H7 (cell line): ENCODE measurements at regions not wholly inside any gene's neighbourhood (a gene's known extent, or its start where the extent isn't known, plus 50 kb on each side); places are given as distances from the start of the nearest gene placed in this dataset.
"Not testable (repeated sequence)": the region's sequence is repeated elsewhere in the genome, so short reads cannot be mapped to it uniquely, and the experiment has no call there.

Source experiments
- DNase-seq: peaks from one replicate; pipeline ENCODE4 v3.0.0; 2012
- H3K27me3 ChIP-seq: 2 replicates; pipeline ENCODE4 v1.6.0; 2011; ENCODE audit warnings: mild to moderate bottlenecking, low read length; ENCODE audit not compliant: control insufficient read depth, insufficient read depth
- H3K36me3 ChIP-seq: replicated peaks from 2 replicates; pipeline ENCODE4 v1.5.1; 2011; ENCODE audit warnings: low read length; ENCODE audit not compliant: control insufficient read depth, insufficient read depth
- H3K4me3 ChIP-seq: 2 replicates; pipeline ENCODE4 v1.5.1; 2011; ENCODE audit warnings: low read depth, mild to moderate bottlenecking, control low read depth, low read length, moderate library complexity; ENCODE audit not compliant: insufficient read depth

DNA sequence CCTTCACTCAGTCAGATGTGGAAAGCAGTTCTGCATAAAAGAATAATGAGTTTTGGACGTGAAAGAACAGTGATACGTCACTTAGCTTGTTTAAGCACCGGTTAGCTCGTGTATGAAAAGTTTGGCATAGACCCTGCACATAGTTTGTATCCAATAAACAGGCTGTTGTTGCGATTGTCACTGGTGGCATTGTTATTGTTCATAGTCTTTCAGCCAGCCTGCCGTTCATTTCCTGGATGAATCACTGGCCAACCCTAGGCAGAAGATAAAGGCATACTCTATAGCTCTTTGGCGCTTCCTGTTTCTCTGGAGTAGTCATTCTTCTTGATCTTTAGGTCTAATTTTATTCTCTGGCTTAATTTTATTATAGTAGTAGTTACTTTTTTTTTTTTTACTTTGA lies 57.8 kb upstream of the ANKRD30A start:
- H3K36me3 ChIP-seq: no peaks in the 10 kb centered on the region
- no peaks in the 10 kb centered on the region for H3K27me3 ChIP-seq
- DNase-seq: no peak
- H3K4me3 ChIP-seq: no peak overlapping the region

DNA sequence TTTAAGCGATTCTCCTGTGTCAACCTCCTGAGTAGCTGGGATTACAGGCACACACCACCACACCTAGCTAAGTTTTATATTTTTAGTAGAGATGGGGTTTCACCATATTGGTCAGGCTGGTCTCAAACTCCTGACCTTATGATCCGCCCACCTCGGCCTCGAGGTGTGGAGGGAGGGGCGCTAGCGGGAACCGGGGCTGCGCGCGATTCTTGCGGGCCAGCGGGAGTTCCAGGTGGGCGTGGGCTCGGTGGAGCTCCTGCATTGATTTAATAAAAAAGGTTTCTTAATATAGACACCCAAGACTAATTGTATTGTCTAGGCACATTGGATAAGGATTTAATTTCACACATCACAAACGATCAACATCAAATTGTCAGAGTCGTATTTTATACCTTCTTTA lies 63.1 kb upstream of the ANKRD30A start:
- not testable (repeated sequence) for H3K27me3 ChIP-seq, H3K36me3 ChIP-seq, H3K4me3 ChIP-seq, DNase-seq

DNA sequence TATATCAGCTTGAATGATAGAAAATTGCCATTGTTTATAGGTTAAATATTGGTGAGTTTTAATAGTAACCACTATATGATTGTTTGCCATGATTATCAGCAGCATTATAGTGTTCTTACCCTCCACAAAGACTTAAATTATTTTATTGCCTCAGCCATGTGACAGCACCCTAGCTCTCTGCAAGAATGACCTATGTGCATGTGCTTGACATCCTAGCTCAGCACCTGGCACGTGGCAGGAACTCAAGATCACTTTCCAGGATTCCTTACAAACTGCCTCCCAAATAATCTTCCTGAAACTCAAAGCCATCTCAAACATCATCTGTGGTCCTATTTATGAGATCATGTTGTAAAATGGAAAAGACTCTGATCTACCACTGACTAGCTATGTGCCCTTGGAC lies 68.1 kb upstream of the ANKRD30A start:
- no peak overlapping the region for H3K4me3 ChIP-seq
- no peaks in the 10 kb centered on the region for H3K36me3 ChIP-seq
- no peaks in the 10 kb centered on the region for H3K27me3 ChIP-seq
- DNase-seq: no peak

DNA sequence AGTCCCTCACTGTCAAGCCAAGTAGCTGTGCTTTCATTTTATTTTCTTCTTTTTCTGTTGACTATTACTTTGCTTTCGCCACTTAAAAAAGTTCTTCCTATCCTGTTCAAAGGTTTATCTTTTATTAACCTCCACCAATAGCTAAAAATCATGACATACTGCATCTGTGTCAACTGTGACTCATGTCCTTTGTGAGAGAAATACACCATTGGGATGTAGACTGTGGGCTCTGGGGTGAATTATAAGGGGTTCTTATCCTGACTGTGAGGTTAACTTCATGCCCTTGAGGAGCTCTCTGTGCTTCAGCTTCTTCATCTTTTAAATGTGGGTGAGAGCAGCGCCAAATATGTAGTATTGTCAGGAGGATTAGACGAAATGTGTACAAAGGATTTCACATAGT lies 71.9 kb upstream of the ANKRD30A start:
- no peak overlapping the region for H3K4me3 ChIP-seq
- no peak for DNase-seq
- no peaks in the 10 kb centered on the region for H3K36me3 ChIP-seq
- H3K27me3 ChIP-seq: no peaks in the 10 kb centered on the region

DNA sequence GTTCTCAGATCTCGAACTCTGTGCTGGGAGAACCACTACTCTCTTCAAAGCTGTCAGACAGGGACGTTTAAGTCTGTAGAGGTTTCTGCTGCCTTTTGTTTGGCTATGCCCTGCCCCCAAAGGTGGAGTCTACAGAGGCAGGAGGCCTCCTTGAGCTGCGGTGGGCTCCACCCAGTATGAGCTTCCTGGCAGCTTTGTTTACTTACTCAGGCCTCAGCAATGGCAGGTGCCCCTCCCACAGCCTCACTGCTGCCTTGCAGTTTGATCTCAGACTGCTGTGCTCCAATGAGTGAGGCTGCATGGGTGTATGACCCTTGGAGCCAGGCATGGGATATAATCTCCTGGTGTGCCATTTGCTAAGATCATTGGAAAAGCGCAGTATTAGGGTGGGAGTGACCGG lies 75.4 kb upstream of the ANKRD30A start:
- H3K4me3 ChIP-seq, H3K27me3 ChIP-seq, DNase-seq: not testable (repeated sequence)

DNA sequence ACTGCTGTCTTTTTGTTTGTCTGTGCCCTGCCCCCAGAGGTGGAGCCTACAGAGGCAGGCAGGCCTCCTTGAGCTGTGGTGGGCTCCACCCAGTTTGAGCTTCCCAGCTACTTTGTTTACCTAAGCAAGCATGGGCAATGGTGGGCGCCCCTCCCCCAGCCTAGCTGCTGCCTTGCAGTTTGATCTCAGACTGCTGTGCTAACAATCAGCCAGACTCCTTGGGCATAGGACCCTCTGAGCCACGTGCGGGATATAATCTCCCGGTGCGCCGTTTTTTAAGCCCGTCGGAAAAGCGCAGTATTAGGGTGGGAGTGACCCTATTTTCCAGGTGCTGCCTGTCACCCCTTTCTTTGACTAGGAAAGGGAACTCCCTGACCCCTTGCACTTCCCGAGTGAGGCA lies 81.1 kb upstream of the ANKRD30A start:
- not testable (repeated sequence) for DNase-seq, H3K4me3 ChIP-seq, H3K27me3 ChIP-seq, H3K36me3 ChIP-seq

More for the DNA sequence above, 75.4 kb upstream of the ANKRD30A start:
- not testable (repeated sequence) for H3K36me3 ChIP-seq

DNA sequence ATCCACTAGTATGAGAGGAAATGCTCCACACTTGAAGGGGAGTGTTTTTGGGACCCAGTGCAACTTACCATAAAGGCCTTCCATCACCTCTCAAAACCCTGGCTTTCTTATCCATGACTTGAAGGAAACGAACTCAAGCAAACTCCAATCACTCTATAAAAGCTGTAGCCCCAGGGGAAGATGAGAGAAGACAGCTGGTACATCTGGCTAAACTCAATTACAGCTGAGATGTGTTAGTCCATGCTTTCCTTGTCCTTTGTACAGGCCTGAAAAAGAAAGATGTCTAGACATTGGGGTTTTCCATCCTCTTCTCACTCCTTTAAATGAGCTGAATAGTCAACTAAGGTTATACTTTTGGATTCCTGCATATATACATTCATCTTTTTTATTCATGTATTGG lies 89.5 kb upstream of the ANKRD30A start:
- no peak overlapping the region for H3K4me3 ChIP-seq

DNA sequence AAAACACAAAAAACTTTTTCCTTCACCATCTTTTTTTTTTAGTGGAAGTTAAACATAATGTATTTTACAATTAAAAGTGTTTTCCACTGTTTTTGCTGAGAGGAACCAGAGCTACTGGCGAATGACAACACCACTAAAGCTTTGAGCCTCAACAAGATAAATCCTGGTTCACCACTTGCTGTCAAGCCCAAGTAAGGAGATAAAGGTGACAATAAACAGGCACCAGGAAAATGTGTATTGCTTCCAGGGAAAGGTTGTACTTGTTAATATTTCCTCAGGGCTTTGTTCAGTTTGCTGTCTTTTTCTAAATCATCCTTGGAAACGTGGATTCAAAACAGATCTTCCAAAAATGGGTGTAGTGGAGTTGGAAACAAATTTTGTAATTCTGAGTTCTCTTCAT lies 109.9 kb upstream of the ANKRD30A start:
- DNase-seq: no peak
- H3K4me3 ChIP-seq: no peak overlapping the region
- no peaks in the 10 kb centered on the region for H3K36me3 ChIP-seq
- no peaks in the 10 kb centered on the region for H3K27me3 ChIP-seq

More for the DNA sequence above, 89.5 kb upstream of the ANKRD30A start:
- no peak for DNase-seq
- no peaks in the 10 kb centered on the region for H3K36me3 ChIP-seq
- no peaks in the 10 kb centered on the region for H3K27me3 ChIP-seq

DNA sequence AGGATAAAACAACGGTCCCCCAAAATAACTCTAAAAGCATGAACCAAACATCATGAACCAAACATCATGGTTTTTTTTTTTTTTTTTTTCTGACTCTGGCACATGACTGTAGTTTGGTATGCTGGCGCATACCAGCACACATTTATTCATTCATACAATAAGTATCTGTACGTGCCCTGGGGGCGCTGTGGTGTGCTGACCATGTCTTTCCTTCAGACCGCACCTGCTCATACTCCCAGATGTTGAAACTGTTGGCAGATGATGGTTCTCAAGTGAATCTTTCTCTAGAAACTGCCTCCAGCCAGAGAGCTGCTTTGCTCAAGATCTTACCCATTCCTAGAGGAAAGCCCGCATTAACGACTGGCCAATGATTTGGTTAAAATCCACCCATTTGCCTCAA lies 114.7 kb upstream of the ANKRD30A start:
- no peak overlapping the region for H3K4me3 ChIP-seq
- H3K27me3 ChIP-seq: no peaks in the 10 kb centered on the region
- no peak for DNase-seq
- no peaks in the 10 kb centered on the region for H3K36me3 ChIP-seq

DNA sequence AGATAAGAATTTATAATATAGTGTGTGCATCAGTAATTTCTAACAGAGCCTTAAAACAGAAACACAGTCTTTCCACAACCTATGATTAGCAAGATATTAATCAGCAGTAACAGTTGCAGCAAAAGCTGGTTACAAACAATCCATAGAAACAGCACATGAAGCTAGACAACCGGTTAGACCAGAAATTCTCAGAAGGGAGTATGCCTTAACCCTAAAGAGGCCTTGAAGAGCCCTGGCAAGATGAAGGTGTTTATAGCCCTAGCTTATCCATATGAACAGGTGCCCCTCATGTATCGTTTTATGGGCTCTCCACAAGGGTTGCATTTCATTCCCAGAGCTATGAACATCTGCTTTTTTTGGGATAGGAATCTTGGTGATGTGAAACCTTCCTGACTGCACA lies 117.1 kb upstream of the ANKRD30A start:
- not testable (repeated sequence) for H3K27me3 ChIP-seq, H3K4me3 ChIP-seq, DNase-seq, H3K36me3 ChIP-seq

DNA sequence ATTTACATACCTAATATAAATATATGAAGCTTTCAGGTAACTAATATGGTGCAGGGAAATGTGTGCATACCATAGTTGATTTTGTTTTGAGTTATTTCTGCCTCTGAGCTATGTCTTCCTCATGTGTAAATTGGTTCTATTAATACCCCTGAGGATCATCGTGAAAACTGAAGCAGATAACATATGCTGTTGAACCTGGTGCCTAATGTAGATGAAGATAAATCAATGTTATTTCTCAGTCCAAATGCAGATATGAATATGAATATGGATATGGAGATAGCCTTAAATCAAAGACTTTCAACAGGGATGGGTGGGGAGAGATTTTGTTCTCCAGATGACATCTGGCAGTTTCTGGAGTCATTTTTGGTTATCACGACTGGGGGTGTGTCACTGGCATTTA lies 122.3 kb upstream of the ANKRD30A start:
- H3K4me3 ChIP-seq: no peak overlapping the region
- DNase-seq: no peak
- H3K27me3 ChIP-seq: no peaks in the 10 kb centered on the region
- H3K36me3 ChIP-seq: no peaks in the 10 kb centered on the region

DNA sequence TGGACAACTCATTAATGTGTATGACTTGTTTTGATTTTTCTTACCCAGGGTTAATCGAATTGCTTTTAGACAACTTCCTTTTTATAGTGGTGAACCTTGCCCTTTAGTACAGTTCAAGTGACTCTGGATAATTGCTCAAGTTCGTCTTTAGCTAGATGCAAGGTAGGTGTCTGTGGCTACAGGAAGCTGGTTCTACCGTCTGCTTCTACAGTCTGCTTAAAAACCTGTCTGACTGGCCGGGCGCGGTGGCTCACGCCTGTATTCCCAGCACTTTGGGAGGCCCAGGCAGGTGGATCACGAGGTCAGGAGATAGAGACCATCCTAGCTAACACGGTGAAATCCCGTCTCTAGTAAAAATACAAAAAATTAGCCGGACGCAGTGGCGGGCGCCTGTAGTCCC lies 129.6 kb upstream of the ANKRD30A start:
- not testable (repeated sequence) for DNase-seq, H3K4me3 ChIP-seq, H3K27me3 ChIP-seq, H3K36me3 ChIP-seq

DNA sequence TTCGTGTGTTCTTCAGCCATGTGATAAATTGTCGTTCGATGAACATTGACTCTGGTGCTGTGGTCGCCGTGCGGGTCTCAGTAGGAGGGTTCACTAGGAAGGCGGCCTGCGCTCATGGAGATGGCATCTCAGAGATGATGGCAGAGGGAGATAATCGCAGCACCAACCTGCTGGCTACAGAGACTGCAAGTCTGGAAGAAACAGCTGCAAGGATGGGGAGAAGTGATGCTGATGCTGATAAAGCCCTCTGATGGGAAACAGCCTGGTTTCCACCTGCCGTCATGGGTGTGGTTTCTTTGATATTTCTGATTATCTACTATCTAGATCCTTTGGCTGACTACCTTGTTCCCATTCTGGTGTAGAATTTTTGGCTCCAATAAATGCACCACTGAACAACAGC lies 130.5 kb upstream of the ANKRD30A start:
- no peak overlapping the region for H3K4me3 ChIP-seq
- H3K36me3 ChIP-seq: no peaks in the 10 kb centered on the region
- DNase-seq: no peak
- H3K27me3 ChIP-seq: no peaks in the 10 kb centered on the region

DNA sequence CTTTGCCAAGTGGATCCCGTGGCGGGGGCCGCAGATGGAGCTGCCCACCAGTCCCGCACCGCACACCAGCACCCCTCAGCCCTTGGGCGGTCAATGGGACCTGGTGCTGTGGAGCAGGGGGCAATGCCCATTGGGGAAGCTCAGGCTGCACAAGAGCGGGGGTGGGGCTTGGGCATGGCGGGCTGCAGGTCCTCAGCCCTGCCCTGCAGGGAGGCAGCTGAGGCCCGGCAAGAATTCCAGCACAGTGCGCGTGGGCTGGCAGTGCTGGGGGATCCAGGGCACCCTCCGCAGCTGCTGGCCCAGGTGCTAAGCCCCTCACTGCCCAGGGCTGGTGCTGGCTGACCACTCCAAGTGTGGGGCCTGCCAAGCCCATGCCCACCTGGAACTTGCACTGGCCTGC lies 136.2 kb upstream of the ANKRD30A start:
- DNase-seq: no peak

DNA sequence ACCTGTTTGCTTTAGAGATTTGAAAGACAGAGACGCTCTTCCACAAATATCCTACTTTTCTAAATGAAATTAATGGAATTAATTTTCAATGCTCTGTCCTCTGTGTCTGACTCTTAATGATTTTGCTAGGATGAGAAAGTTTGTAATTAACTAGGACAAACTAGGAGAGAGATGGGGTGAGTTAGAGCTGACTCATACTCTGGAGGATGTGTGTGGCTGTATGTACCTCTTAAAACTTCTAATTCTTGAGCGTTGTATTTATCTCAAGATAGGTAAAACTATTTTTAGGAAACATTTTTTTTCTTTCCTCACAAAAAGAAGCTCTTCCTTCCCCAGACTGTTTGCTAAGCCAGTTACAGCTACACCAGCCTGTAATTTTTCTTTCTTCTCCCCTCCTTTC lies 178.8 kb upstream of the ANKRD30A start:
- no peak for DNase-seq
- Histone ChIP-seq H3K36me3 (no peaks in the 10 kb centered on the region), H3K4me3 (no peak overlapping the region)

More for the DNA sequence above, 136.2 kb upstream of the ANKRD30A start:
- Histone ChIP-seq H3K27me3 (no peaks in the 10 kb centered on the region), H3K4me3 (no peak overlapping the region), H3K36me3 (no peaks in the 10 kb centered on the region)

DNA sequence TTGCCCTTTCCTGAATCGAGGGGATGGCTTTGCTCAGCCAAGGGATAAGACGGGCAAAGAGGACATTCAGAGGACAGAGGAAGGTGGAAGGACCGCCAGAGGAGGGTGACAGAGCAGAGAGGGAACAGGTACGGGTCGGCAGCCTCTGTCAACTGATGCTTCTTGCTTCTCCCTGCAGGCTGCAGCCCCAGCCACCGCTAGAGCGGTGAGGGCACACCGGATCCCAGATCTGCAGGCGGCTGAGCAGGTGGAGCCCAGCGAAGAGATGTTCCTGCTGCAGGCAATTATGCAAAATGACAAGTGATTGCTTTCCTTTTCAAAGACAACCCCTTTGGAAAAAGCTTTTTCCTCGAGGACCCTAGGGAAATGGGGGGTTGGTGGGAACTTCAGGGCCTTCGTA lies 181.9 kb upstream of the ANKRD30A start:
- no peaks in the 10 kb centered on the region for H3K36me3 ChIP-seq
- no peak overlapping the region for H3K4me3 ChIP-seq
- no peak for DNase-seq

More for the DNA sequence above, 178.8 kb upstream of the ANKRD30A start:
- H3K27me3 ChIP-seq: no peaks in the 10 kb centered on the region

More for the DNA sequence above, 181.9 kb upstream of the ANKRD30A start:
- no peaks in the 10 kb centered on the region for H3K27me3 ChIP-seq
